ENCODE measurements at regions not wholly inside any gene's neighbourhood (a gene's known extent, or its start where the extent isn't known, plus 50 kb on each side); places are given as distances from the start of the nearest gene placed in this dataset.

DNA sequence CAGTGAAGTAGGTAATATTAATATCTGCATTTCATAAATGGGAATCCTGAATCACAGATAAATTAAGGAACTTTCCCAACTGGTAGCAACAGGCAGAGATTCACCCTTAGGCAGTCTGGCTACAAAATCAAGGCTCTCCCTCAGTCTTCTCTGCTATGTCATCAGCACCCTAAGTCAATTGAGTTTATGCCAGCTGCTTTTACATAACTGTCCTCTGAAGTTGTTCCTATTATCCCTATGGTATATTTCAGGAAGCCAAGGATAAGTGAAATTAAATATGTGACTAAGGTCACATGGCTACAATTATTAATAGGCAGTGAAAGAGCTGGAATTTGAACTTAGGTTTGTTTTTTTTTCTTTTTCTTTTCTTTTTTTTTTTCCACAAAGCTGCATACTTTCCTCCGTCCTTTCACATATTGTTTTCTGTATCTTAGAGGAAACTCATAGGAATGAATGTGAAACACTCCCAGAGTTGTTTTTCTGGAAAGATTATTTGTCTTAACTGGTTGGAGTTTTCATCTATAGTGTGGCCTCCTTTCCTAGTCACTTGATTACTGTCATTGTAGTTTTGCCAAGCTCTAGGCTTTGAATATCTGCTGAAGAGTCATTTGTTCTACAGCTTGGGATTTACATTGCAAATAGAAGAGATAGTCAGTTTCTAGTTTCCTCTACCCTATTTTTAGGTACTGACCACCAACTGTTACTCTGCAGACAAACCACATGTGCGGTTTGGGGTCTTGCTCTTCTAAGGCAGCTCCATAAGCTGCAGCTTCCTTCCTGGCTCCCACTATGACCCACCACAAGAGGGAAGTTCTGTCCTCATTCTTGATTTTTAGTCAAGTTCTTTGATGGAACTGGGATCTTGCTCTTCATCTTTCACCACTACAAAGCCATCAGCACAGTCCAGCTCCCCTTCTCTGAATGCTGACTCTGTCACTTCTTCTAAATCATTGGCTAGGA is 338.0 kb upstream of the KIAA1217 start:
- no peaks in the 10 kb centered on the region for H3K36me3 Mint-ChIP-seq (ENCODE audit: low read depth)
- Histone ChIP-seq H3K36me3 (ENCODE audit: insufficient read depth, low read length) (no peaks in the 10 kb centered on the region), H3K27me3 (ENCODE audit: control insufficient read depth in 1 of 2, insufficient read depth in 2 of 2, low read length in 2 of 2) (no peaks in the 10 kb centered on the region), H3K9me3 (ENCODE audit: control insufficient read depth in 1 of 2, insufficient read depth in 1 of 2, low read length in 2 of 2) (no peaks in the 10 kb centered on the region), H3K27ac (ENCODE audit: low read depth in 1 of 2, low read length in 2 of 2) (no peak overlapping the region), H3K4me1 (ENCODE audit: insufficient read depth, low read length) (no peaks in the 10 kb centered on the region), H3K4me3 (ENCODE audit: low read length) (no peak overlapping the region)
- DNase-seq (no peak), ATAC-seq (ENCODE audit: poor library complexity) (no peak)
- intact Hi-C loops (cut with DNase I, micrococcal nuclease): no loop called here
- POLR2A ChIA-PET: no interaction called here
- TF ChIP-seq, protein P1, sequence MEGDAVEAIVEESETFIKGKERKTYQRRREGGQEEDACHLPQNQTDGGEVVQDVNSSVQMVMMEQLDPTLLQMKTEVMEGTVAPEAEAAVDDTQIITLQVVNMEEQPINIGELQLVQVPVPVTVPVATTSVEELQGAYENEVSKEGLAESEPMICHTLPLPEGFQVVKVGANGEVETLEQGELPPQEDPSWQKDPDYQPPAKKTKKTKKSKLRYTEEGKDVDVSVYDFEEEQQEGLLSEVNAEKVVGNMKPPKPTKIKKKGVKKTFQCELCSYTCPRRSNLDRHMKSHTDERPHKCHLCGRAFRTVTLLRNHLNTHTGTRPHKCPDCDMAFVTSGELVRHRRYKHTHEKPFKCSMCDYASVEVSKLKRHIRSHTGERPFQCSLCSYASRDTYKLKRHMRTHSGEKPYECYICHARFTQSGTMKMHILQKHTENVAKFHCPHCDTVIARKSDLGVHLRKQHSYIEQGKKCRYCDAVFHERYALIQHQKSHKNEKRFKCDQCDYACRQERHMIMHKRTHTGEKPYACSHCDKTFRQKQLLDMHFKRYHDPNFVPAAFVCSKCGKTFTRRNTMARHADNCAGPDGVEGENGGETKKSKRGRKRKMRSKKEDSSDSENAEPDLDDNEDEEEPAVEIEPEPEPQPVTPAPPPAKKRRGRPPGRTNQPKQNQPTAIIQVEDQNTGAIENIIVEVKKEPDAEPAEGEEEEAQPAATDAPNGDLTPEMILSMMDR (IDR thresholded peaks at IDR 0.05): no peak
- no peaks in the 10 kb centered on the region for H3K4me1 Mint-ChIP-seq (ENCODE audit: low read depth)
- H3K9me3 Mint-ChIP-seq: no peaks in the 10 kb centered on the region
- CTCF ChIA-PET: no interaction called here
- no peak overlapping the region for H3K27ac Mint-ChIP-seq
- H3K4me3 Mint-ChIP-seq: no peak overlapping the region
- peaks cover 4% of the 10 kb centered on the region for H3K27me3 Mint-ChIP-seq

GRCh38 chr10:23872290-23872689 is 336.6 kb upstream of the KIAA1217 start:
- no peak overlapping the region for H3K4me3 Mint-ChIP-seq
- no peaks in the 10 kb centered on the region for H3K9me3 Mint-ChIP-seq
- H3K36me3 Mint-ChIP-seq (ENCODE audit: low read depth): no peaks in the 10 kb centered on the region
- no peak overlapping the region for H3K4me3 ChIP-seq (ENCODE audit: low read length)
- POLR2A ChIA-PET: no interaction called here
- no peaks in the 10 kb centered on the region for H3K4me1 Mint-ChIP-seq (ENCODE audit: low read depth)
- H3K36me3 ChIP-seq (ENCODE audit: insufficient read depth, low read length): no peaks in the 10 kb centered on the region
- CTCF ChIA-PET: no interaction called here
- no peak overlapping the region for H3K27ac Mint-ChIP-seq
- H3K27me3 ChIP-seq (ENCODE audit: control insufficient read depth in 1 of 2, insufficient read depth in 2 of 2, low read length in 2 of 2): no peaks in the 10 kb centered on the region
- no peaks in the 10 kb centered on the region for H3K9me3 ChIP-seq (ENCODE audit: control insufficient read depth in 1 of 2, insufficient read depth in 1 of 2, low read length in 2 of 2)
- TF ChIP-seq, protein P1 (IDR thresholded peaks at IDR 0.05): no peak
- intact Hi-C loops (cut with DNase I, micrococcal nuclease): no loop called here
- no peak for DNase-seq
- no peak overlapping the region for H3K27ac ChIP-seq (ENCODE audit: low read depth in 1 of 2, low read length in 2 of 2)
- no peak for ATAC-seq (ENCODE audit: poor library complexity)
- peaks cover 4% of the 10 kb centered on the region for H3K27me3 Mint-ChIP-seq
- no peaks in the 10 kb centered on the region for H3K4me1 ChIP-seq (ENCODE audit: insufficient read depth, low read length)

- DNase-seq (no peak), ATAC-seq (ENCODE audit: poor library complexity) (no peak)
- POLR2A ChIA-PET: no interaction called here
- Histone ChIP-seq H3K9me3 (ENCODE audit: control insufficient read depth in 1 of 2, insufficient read depth in 1 of 2, low read length in 2 of 2) (no peaks in the 10 kb centered on the region), H3K27me3 (ENCODE audit: control insufficient read depth in 1 of 2, insufficient read depth in 2 of 2, low read length in 2 of 2) (no peaks in the 10 kb centered on the region), H3K4me1 (ENCODE audit: insufficient read depth, low read length) (no peaks in the 10 kb centered on the region), H3K27ac (ENCODE audit: low read depth in 1 of 2, low read length in 2 of 2) (no peak overlapping the region), H3K36me3 (ENCODE audit: insufficient read depth, low read length) (no peaks in the 10 kb centered on the region), H3K4me3 (ENCODE audit: low read length) (no peak overlapping the region)
- no peaks in the 10 kb centered on the region for H3K27me3 Mint-ChIP-seq
- no peak overlapping the region for H3K27ac Mint-ChIP-seq
- no peaks in the 10 kb centered on the region for H3K9me3 Mint-ChIP-seq
- H3K4me3 Mint-ChIP-seq: no peak overlapping the region
- CTCF ChIA-PET: no interaction called here
- TF ChIP-seq, protein P1 (IDR thresholded peaks at IDR 0.05): no peak
- H3K36me3 Mint-ChIP-seq (ENCODE audit: low read depth): no peaks in the 10 kb centered on the region
- no peaks in the 10 kb centered on the region for H3K4me1 Mint-ChIP-seq (ENCODE audit: low read depth)
- intact Hi-C loops (cut with DNase I, micrococcal nuclease): no loop called here
These were observed 331.1 kb upstream of the KIAA1217 start for GRCh38 chr10:23877791-23878320.

Measured in CD4-positive, alpha-beta T cell (primary cell).